SK-N-MC (cell line): ENCODE measurements at regions not wholly inside any gene's neighbourhood (a gene's known extent, or its start where the extent isn't known, plus 50 kb on each side); places are given as distances from the start of the nearest gene placed in this dataset.

Experiments used
- EZH2 ChIP-seq: fragments of 200-600 bp; sonication (generic); IDR thresholded peaks from one replicate; pipeline ENCODE4 v1.6.1; 2017; ENCODE audit warnings: antibody characterized with exemption
- FOXP2 ChIP-seq: optimal IDR thresholded peaks from 2 replicates; pipeline ENCODE3; 2011; ENCODE audit warnings: mild to moderate bottlenecking, moderate library complexity; ENCODE audit not compliant: insufficient read depth; ENCODE audit errors: extremely low read length, control extremely low read depth
- POLR2AphosphoS5 ChIP-seq: IDR thresholded peaks from 2 replicates; pipeline ENCODE4 v1.6.1; 2012; ENCODE audit warnings: mild to moderate bottlenecking, low read depth, low read length, borderline replicate concordance

DNA sequence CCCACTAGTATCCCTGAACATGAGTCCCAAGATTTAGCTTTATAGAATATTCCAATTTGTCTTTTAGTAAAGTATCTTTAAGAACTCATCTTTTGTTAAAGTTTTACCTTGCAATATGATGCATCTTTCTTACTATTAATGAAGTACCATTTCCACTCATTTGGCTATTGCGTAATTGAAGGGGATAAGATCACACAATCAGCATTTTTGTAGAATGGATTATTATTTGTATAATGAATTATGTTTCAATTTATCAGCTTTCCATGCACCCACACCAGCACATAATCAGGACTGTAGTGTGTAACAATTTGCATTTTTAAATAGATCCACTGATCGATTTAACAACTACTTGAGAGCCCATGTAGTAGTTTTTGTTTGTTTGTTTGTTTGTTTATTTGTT, 1364.9 kb upstream of the IGFBP7 start:
- TF ChIP-seq EZH2 (no peak), POLR2AphosphoS5 (no peak), FOXP2 (no peak)
